H1 (cell line): ENCODE measurements at regions not wholly inside any gene's neighbourhood (a gene's known extent, or its start where the extent isn't known, plus 50 kb on each side); places are given as distances from the start of the nearest gene placed in this dataset.
A peak's percentile ranks its signal among the peaks of the same experiment; 100 is the strongest.

Experiments
- CTCF ChIA-PET: fragments of 300-600 bp; sonication (Branson Sonifier 250); formaldehyde crosslinking; loops from one replicate; lab custom pipeline; 2021; ENCODE audit not compliant: partially characterized antibody; lab: Charles Lee
- POLR2A ChIA-PET: fragments of 300-600 bp; sonication (Branson Sonifier 250); formaldehyde crosslinking; loops from one replicate; lab custom pipeline; 2021; ENCODE audit warnings: inconsistent platforms; ENCODE audit not compliant: partially characterized antibody; lab: Charles Lee
- DNase-seq, 2 experiments: peaks; one replicate each; pipeline versions ENCODE4 v3.0.0 to v3.0.0-alpha.2; 2010 to 2022; ENCODE audit warnings: low spot score in 2 of 2, low read depth in 1 of 2, mixed read lengths in 1 of 2
- FAIRE-seq: peaks from 2 replicates; lab custom pipeline; 2011; peaks lifted over from hg19 to GRCh38; lab: Jason Lieb, UNC
- H2AFZ ChIP-seq: 2 replicates; pipeline ENCODE4 v1.8.1; 2012; ENCODE audit warnings: low read length, inconsistent platforms
- H2AK5ac ChIP-seq: 2 replicates; pipeline ENCODE4 v1.6.1; 2013; ENCODE audit warnings: low read depth, low read length
- H2BK120ac ChIP-seq: replicated peaks from 2 replicates; pipeline ENCODE3; 2013; ENCODE audit warnings: low read depth, low read length, inconsistent platforms
- H2BK12ac ChIP-seq: 2 replicates; pipeline ENCODE4 v1.6.1; 2013; ENCODE audit warnings: low read depth, low read length
- H2BK15ac ChIP-seq: 2 replicates; pipeline ENCODE4 v1.6.1; 2013; ENCODE audit warnings: low read length
- H2BK20ac ChIP-seq: 2 replicates; pipeline ENCODE4 v1.6.1; 2013; ENCODE audit warnings: low read length
- H2BK5ac ChIP-seq: 2 replicates; pipeline ENCODE4 v1.6.1; 2013; ENCODE audit warnings: low read depth, low read length
- H3K14ac ChIP-seq: 2 replicates; pipeline ENCODE4 v1.6.1; 2013; ENCODE audit warnings: inconsistent platforms; ENCODE audit not compliant: insufficient read length
- H3K18ac ChIP-seq: 2 replicates; pipeline ENCODE4 v1.6.1; 2013; ENCODE audit warnings: low read length; ENCODE audit errors: extremely low read depth
- H3K23ac ChIP-seq: 2 replicates; pipeline ENCODE4 v1.6.1; 2013; ENCODE audit warnings: inconsistent platforms; ENCODE audit not compliant: insufficient read length
- H3K23me2 ChIP-seq: 2 replicates; pipeline ENCODE4 v1.6.1; 2013; ENCODE audit warnings: low read depth, low read length
- H3K27ac ChIP-seq: 2 replicates; pipeline ENCODE4 v1.6.1; 2011; ENCODE audit warnings: low read depth, low read length, inconsistent platforms
- H3K27me3 ChIP-seq, 4 experiments: replicated peaks in 1 of 4; 1 replicate in 1 of 4; 2 replicates in 3 of 4; pipeline versions ENCODE4 v1.6.1 to v1.8.1; 2011 to 2013; ENCODE audit warnings: low read length in 3 of 4, mild to moderate bottlenecking in 3 of 4, inconsistent platforms in 2 of 4, mixed read lengths in 2 of 4, moderate library complexity in 1 of 4; ENCODE audit not compliant: control insufficient read depth in 3 of 4, insufficient read depth in 3 of 4; ENCODE audit errors: extremely low read depth in 1 of 4
- H3K36me3 ChIP-seq, 4 experiments: 2 replicates each; pipeline versions ENCODE4 v1.6.1 to v1.8.1; 2011 to 2013; ENCODE audit warnings: mild to moderate bottlenecking in 4 of 4, low read length in 3 of 4, moderate library complexity in 2 of 4, control low read depth in 1 of 4, inconsistent platforms in 1 of 4; ENCODE audit not compliant: insufficient read depth in 4 of 4, control insufficient read depth in 2 of 4
- H3K4ac ChIP-seq: replicated peaks from 2 replicates; pipeline ENCODE3; 2013; ENCODE audit warnings: low read length, low read depth, mixed read lengths, inconsistent platforms; ENCODE audit not compliant: insufficient read length
- H3K4me1 ChIP-seq, 4 experiments: replicated peaks in 1 of 4; 1 replicate in 1 of 4; 2 replicates in 3 of 4; pipeline versions ENCODE4 v1.6.1 to v1.8.1; 2011 to 2013; ENCODE audit warnings: low read length in 3 of 4, inconsistent platforms in 2 of 4, mixed read lengths in 1 of 4; ENCODE audit not compliant: insufficient read depth in 4 of 4, control insufficient read depth in 3 of 4
- H3K4me2 ChIP-seq, 2 experiments: 2 replicates each; pipeline versions ENCODE4 v1.6.1 to v1.8.1; 2011 to 2013; ENCODE audit warnings: low read depth in 2 of 2, low read length in 2 of 2, control low read depth in 1 of 2, inconsistent platforms in 1 of 2, mild to moderate bottlenecking in 1 of 2; ENCODE audit not compliant: insufficient read depth in 1 of 2
- H3K4me3 ChIP-seq, 4 experiments: fragments of 200-600, 300-600 bp in 1 of 4; sonication (generic), shearing (Covaris generic), sonication (Bioruptor Twin) in 1 of 4; 2 replicates each; pipeline versions ENCODE4 v1.5.1 to v1.8.1; 2011 to 2016; ENCODE audit warnings: low read length in 4 of 4, low read depth in 3 of 4, control low read depth in 2 of 4, inconsistent platforms in 2 of 4, mild to moderate bottlenecking in 2 of 4, mixed read lengths in 1 of 4, moderate library complexity in 1 of 4; ENCODE audit not compliant: insufficient read depth in 2 of 4; ENCODE audit errors: extremely low read depth in 1 of 4
- H3K56ac ChIP-seq: replicated peaks from 2 replicates; pipeline ENCODE3; 2013; ENCODE audit warnings: low read depth, mild to moderate bottlenecking, mixed read lengths, low read length, inconsistent platforms; ENCODE audit not compliant: insufficient read length
- H3K79me1 ChIP-seq: 2 replicates; pipeline ENCODE4 v1.6.1; 2013; ENCODE audit warnings: low read depth, low read length, control low read depth
- H3K79me2 ChIP-seq, 2 experiments: 2 replicates each; pipeline versions ENCODE4 v1.6.1 to v1.8.1; 2012 to 2013; ENCODE audit warnings: low read length in 2 of 2, mild to moderate bottlenecking in 2 of 2, inconsistent platforms in 1 of 2; ENCODE audit not compliant: insufficient read depth in 2 of 2, control insufficient read depth in 1 of 2
- H3K9ac ChIP-seq, 4 experiments: replicated peaks in 1 of 4; 1 replicate in 1 of 4; 2 replicates in 3 of 4; pipeline versions ENCODE4 v1.6.1 to v1.8.1; 2011 to 2013; ENCODE audit warnings: low read depth in 3 of 4, low read length in 3 of 4, control low read depth in 2 of 4, mild to moderate bottlenecking in 2 of 4, moderate library complexity in 2 of 4, inconsistent platforms in 1 of 4; ENCODE audit errors: extremely low read depth in 1 of 4
- H3K9me3 ChIP-seq, 2 experiments: 2 replicates each; pipeline versions ENCODE4 v1.6.1 to v1.8.1; 2012 to 2013; ENCODE audit warnings: mild to moderate bottlenecking in 2 of 2, moderate library complexity in 2 of 2, control low read depth in 1 of 2, inconsistent platforms in 1 of 2, low read depth in 1 of 2, low read length in 1 of 2, mixed read lengths in 1 of 2; ENCODE audit not compliant: insufficient read depth in 2 of 2
- H4K20me1 ChIP-seq, 2 experiments: replicated peaks in 1 of 2; 2 replicates each; pipeline versions ENCODE3 to v1.8.1; 2011 to 2013; ENCODE audit warnings: inconsistent platforms in 2 of 2, low read length in 2 of 2, mild to moderate bottlenecking in 1 of 2; ENCODE audit not compliant: insufficient read depth in 2 of 2, control insufficient read depth in 1 of 2
- H4K5ac ChIP-seq: 2 replicates; pipeline ENCODE4 v1.6.1; 2013; ENCODE audit warnings: low read length, low read depth, mixed read lengths, inconsistent platforms; ENCODE audit not compliant: insufficient read length
- H4K8ac ChIP-seq: 2 replicates; pipeline ENCODE4 v1.8.0; 2013; ENCODE audit warnings: mild to moderate bottlenecking, moderate library complexity, low read length, inconsistent platforms; ENCODE audit not compliant: insufficient read depth; ENCODE audit errors: extremely low read depth
- H4K91ac ChIP-seq: replicated peaks from 2 replicates; pipeline ENCODE3; 2013; ENCODE audit warnings: low read length, mixed read lengths, inconsistent platforms; ENCODE audit not compliant: insufficient read length
- HDAC6 ChIP-seq: IDR thresholded peaks from one replicate; pipeline ENCODE4 v1.7.1; 2012; ENCODE audit warnings: low read depth, mild to moderate bottlenecking, inconsistent platforms, low read length, moderate library complexity
- WGBS, 2 experiments: shearing (Covaris generic) in 1 of 2; methylation state at CpG; one replicate each; pipeline versions ENCODE4 v1.1.6 to v1.1.7; 2013 to 2015; ENCODE audit warnings: low lambda C conversion rate in 2 of 2, mixed read lengths in 2 of 2, inconsistent platforms in 1 of 2, low coverage in 1 of 2, missing lambda C conversion rate in 1 of 2; ENCODE audit not compliant: insufficient replicate concordance in 2 of 2, insufficient coverage in 1 of 2, insufficient read length in 1 of 2; ENCODE audit errors: extremely low coverage in 1 of 2, missing lambda C conversion rate in 1 of 2; 5-methylcytosine and 5-hydroxymethylcytosine counted together

DNA sequence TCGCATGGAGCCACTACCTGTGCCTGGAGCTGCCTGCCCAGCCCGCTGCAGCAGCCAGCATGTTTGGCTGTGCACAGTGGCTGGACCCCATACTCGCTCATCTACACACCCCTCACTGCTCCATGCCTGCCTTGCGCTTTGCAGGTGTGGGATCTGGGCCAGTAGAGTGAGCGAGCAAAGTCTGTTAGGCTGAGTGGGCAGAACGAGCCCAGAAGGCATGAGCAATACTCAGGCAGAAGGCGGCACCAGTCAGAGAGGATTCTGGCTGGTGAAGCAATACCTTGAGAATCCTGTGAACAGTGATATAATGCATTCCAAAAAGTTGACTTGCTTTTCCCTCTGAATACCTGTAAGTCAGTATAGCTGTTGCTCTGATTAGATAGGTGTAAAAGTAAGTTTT lies 816.4 kb downstream of the KCNT2 start:
- 93% methylated on average over 7 of the region's 7 CpGs; no CpG with 5 or more reads in 1 of the 2 experiments for WGBS, 2 experiments
- Histone ChIP-seq H4K5ac (no peak overlapping the region), H3K27me3 (no peaks in the 10 kb centered on the region), H4K8ac (no peak overlapping the region), H3K4me3 (no peak overlapping the region), H3K79me1 (no peaks in the 10 kb centered on the region), H3K79me2 (no peaks in the 10 kb centered on the region), H4K91ac (no peak overlapping the region), H3K23me2 (no peaks in the 10 kb centered on the region), H2BK12ac (no peak overlapping the region), H3K9me3 (no peaks in the 10 kb centered on the region), H3K4me2 (no peak overlapping the region), H3K4me1 (no peaks in the 10 kb centered on the region), H2BK20ac (no peak overlapping the region), H3K18ac (no peak overlapping the region), H3K14ac (no peak overlapping the region), H2BK120ac (no peak overlapping the region), H4K20me1 (no peaks in the 10 kb centered on the region), H3K36me3 (no peaks in the 10 kb centered on the region), H2AK5ac (no peak overlapping the region), H2AFZ (no peak overlapping the region), H2BK5ac (0 out of 2 replicates have a peak overlapping the region, but pooled peaks have one; percentile 22), H3K56ac (no peak overlapping the region), H3K27ac (no peak overlapping the region), H3K4ac (no peak overlapping the region), H3K23ac (no peak overlapping the region), H3K9ac (no peak overlapping the region), H2BK15ac (no peak overlapping the region)
- CTCF ChIA-PET = no interaction called here
- DNase-seq (no peak), FAIRE-seq (no peak)
- TF ChIP-seq HDAC6 = no peak
- POLR2A ChIA-PET = no interaction called here
